Fibroblast of skin of abdomen (primary cell): ENCODE measurements at regions not wholly inside any gene's neighbourhood (a gene's known extent, or its start where the extent isn't known, plus 50 kb on each side); places are given as distances from the start of the nearest gene placed in this dataset.
"Not testable (repeated sequence)": the region's sequence is repeated elsewhere in the genome, so short reads cannot be mapped to it uniquely, and the experiment has no call there.

ENCODE experiments used
- DNase-seq: peaks from one replicate; pipeline ENCODE4 v3.0.0-alpha.2; 2013

DNA sequence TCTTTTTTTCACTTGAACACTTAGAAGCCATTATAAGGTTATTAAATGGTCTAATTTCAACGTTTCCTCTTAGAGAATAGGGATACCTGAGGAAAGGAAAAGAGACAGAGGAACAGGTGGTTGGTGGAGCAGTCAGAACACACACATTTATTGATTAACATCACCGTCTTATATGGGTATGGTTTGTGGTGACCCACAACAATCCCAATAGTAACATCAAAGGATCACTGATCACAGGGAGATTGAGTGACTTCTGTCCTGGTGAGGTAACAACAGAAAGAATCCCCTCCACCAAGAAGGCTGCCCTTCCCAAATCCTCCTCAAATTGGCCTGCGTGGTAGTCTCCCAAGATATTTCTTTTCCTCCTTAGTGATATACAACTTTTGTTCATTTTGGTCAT lies 474.0 kb downstream of the PLPP3 start:
- no peak for DNase-seq

DNA sequence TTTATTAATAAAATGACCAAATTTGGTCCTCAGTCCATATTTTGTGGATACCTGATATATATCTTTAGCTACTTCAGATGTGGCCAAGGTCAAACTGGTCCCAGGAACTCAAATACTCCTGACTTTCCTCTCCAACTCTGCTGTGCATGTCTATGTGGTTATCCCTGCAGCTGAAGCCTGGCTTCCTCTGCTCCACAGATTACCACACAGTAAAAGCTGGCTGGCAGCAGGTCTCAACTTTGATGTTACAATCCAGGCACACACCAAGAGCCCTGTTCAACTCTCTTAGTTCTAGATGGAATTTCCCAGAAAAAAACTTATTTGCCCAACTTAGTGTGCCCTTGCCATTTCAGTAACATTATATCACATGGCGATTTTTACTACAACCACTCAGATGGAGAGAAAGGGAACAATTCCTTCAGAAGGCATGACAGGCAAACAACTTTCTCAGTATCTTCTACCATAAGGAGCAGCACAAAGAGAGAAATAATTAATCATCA lies 479.5 kb downstream of the PLPP3 start:
- DNase-seq, result peak; percentile 48

DNA sequence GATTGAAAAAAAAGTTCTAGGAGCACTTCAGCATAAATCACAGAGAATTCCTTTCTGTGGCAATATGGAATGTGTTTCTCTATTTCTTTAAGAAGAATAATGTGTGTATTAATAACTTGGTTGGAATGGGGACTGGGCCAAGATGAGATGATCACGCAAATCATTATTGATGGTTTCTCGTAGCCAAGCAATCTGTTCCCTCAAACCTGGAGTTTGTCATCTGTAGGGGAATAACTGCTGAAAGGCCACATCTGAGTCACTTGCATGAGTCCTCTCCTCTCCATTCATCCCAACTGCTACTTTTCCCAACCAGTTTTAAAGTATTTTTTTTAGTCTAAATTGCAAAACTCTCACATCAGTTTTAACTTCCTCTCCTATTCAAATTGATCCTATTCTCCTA lies 480.4 kb downstream of the PLPP3 start:
- peak; percentile 99 for DNase-seq

DNA sequence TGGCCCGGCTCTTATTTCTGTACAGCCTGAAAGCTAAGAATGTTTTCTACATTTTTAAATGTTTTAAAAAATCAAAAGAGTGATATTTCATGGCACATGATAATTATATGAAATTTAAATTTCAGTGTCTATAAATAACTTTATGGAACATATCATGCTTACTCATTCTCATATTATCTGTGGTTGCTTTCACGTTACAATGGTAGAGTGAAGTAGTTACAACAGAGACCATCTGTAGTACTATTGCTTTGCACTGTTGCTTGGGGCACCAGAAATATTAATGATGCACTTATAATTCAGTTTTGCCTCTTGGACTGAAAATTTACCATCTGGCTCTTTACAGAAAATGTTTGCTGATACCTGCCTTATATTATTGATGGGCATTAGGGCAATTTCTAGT lies 481.6 kb downstream of the PLPP3 start:
- peak; percentile 56 for DNase-seq

DNA sequence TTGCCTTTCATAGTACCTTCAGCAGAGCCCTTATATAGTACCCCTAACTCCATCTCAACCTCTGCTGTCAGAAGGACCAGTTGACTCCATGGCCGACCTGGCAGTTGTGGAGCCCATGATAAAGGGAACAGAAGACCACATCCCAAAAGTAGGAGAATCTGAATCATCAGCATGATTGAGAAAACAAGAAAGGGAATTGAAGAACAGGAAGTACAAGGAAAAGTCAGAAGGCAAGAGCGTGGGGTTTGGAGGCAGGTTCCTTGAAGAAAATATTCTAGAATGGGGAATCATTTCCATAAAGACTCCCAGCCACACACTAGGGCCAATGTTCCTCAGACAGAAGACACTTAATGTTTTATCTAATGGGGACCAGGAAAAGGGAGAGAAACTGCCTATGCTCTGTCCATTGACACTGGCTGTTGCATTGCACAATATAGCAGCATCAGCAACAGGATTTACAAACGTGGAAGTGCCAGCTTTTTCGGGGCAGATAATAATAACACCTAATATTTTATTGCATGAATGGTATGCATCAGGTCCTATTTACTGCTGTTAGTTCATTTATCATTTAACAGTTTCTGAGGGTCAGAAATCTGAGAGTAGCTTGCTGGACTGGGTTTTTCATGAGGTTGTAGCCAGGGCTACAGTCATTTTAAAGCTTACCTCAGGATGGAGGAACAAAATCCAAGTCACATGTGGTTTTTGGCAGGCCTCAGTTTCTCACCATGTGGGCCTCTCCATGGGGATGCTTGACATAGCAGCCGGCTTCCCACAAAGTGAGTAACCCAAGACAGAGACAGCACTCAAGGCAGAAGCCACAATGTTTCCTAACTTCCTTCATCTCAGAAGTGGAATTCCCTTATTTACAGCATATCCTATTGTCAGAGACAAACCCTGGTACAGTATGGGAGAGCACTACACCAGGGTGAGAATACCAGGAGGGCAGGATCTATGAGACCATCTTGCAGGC lies 483.4 kb downstream of the PLPP3 start:
- DNase-seq, result peak; percentile 99

DNA sequence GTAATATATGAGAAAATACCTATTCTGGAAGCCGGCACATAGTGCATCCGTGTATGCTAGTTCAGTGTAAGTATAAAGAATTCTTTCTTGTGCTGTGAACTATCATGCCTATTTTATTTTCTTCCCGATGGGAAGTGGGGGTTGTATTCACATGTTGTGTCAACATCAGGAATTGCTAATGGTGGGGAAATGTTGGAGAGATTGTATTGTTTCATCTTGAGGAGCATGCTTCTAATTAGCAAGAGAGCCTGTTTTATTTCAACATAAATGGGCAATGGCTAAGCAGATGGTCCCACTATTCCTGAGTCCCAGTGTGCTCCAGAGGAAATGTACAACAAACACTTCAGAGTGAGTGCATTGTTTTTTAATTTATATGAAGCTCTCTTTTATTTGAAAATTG lies 485.2 kb downstream of the PLPP3 start:
- peak; percentile 89 for DNase-seq

DNA sequence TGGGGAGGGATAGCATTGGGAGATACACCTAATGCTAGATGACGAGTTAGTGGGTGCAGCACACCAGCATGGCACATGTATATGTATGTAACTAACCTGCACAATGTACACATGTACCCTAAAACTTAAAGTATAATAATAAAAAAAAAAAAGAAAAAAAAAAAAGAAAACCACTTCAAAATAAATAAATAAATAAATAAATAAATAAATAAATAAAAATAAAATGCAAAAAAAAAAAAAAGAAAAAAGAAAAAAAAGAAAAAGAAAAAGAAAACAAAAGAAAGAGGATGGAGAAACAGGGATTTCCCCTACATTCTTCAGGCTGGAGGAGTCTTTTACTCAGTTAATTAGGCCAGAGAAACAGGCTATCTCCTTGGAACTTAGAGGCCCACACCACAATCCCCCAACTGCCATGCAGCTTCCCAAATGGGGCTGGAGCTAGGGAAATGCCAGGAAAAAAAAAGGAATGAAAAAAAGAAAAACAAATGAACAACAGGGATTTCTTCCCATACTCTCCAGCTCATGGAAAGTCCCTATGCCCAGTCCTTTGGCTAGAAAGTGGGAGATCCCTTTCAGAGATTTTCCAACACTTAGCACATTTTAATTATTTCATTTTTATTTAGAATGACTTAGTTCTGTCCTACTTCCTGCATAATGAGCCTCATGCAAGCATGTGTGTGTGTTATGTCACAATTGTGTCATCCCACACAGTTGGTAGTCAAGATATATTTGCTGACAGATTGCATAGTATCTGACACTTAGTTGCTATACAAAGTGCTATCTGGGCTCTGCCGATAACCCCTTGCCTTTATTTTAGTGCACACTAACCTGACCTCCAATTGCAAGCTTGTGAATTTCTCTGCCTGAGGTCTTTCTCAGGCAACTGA lies 486.4 kb downstream of the PLPP3 start:
- peak; percentile 46 for DNase-seq

DNA sequence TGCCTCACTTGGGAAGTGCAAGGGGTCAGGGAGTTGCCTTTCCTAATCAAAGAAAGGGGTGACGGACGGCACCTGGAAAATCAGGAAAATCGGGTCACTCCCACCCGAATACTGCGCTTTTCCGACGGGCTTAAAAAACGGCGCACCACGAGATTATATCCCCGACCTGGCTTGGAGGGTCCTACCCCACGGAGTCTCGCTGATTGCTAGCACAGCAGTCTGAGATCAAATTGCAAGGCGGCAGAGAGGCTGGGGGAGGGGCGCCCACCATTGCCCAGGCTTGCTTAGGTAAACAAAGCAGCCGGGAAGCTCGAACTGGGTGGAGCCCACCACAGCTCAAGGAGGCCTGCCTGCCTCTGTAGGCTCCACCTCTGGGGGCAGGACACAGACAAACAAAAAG lies 489.5 kb downstream of the PLPP3 start:
- DNase-seq, result not testable (repeated sequence)

DNA sequence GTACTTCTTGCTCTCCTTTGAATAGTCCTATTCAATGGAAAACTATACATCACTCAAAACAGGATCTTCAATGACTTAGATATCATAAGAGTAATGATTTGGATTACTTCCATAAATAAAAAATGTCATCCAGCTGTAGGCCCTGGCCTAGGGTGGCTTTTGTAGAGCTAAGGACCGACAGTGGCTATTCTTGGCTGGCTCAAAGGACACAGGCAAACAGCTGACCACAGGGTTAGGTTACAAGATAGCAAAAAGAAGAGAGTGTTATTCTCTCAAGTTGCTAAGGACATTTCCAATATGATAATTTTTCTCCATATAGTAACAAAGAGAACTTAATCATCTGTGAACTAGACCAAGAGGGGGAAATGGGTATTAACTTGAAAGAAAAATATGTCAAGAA lies 495.1 kb downstream of the PLPP3 start:
- DNase-seq, result no peak

DNA sequence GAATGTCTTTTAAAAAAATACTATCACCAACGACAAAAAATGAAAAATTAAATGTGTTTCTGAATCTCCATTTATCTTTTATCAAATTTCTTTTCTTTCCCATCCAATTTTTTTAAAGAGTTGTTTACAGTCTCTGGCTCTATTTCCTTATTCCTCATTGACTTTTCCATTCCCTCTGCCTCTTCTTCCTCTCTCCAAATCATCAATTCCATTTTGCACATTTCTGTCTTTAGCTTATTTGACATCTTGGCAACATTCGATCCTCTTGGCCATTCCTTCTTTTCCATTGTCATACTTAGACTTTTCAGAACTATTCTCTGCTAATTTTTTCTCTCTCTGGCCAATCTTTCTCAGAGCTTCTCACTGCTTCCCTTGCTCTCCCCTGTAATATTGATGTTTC lies 497.6 kb downstream of the PLPP3 start:
- DNase-seq, result no peak

DNA sequence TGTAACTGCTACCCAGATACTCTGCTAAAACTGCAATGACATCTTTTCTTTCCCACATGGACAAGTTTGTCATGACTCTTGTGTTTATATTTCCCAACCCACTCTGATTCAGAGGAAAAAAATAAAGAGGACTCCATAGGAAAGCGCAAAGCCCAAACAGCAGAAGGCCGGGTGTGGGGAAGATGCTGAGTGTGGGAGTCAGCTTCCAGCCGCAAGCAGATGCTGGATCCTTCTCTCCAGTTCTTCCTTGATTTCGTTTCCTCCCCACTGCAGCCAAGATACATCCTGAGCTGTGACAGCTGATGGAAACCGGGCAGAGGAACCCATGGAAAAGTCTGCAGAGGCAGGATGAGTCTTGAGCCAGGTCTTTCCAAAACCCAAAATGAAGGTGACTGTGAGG lies 498.2 kb downstream of the PLPP3 start:
- peak; percentile 88 for DNase-seq

DNA sequence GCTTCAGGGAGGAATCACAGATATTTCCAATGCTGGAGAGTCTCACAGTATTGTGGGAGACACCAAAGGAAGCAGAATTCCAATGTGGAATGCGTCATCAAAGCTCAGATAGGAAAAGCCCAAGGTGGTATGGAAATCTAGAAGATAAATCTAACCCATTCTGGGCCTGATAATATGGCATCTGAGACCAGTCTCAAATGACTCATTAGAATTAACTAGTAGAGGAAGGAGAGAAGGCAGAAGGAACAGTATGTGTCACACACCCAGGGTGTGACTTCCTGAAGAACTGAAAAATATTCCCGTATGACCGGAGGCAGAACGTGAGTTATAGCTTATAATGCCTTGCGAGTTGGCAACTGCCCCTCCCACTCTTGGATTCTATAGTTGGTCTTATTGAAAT lies 499.2 kb downstream of the PLPP3 start:
- DNase-seq, result peak; percentile 40

DNA sequence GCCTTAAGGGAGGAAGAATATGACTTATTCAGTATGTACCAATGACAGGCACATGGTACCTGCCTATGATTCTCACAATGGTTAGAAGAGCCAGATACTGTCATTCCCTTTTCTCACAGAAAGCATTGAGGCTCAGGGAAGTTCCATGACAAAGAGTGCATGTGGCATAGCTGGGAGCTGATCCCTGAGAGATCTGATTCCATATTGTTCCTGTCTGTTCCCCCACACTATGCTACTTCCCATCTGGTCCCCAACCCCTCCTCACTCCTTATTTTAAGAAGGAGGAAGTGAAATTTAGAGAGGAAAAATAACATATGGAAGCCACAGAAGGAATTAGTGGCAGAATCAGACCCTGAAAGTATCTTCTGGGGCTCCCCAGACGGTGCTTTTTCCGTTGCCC lies 500.0 kb downstream of the PLPP3 start:
- DNase-seq, result no peak

DNA sequence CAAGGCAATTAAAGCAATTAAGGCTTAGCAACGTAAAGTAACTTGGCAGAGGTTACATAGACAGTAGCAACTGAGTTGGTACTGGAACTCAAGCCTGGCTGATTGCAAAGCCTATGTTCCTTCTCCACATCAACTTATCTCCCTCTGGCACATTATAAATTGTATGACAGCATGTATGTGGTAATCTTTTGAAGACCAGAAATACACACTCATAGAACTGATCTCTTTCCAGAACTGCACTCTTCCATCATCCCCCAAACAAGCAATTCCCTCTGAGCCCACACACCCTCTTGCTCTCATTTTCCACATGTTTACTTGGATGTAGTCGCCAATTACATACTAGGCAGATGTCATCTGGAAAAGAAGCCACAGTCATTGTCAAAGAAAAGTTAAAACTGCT lies 502.2 kb downstream of the PLPP3 start:
- DNase-seq, result no peak

DNA sequence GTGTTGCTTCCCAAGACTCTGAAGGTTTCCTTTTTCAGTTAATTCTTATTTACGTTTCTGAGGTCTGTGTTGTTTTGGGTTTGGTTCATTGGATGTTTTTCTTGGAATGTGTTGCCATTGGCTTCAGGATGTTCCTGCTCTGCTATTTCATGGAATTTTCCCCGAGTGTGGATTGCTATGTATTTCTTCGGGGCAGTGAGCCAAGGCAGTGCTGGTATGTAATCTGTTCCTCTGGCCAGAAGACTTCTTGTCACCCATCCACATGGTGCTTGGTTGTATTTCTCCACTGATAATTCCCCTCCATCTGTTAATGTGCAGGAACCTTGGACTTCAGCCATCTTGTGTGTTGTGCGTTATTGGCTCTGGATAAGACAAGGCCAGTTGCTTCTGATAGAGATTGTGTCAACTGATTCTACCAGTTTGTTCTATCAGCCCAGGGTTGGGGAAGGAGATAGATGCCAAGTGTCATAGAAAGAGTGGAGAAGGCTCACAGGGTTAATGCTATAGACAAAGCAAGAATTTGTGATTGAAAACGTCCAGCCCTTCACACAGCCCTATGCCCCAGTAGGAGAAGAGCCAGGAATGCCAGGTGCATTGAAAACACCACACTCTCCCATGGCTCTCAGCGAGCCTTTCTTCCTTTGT lies 505.2 kb downstream of the PLPP3 start:
- peak; percentile 93 for DNase-seq

DNA sequence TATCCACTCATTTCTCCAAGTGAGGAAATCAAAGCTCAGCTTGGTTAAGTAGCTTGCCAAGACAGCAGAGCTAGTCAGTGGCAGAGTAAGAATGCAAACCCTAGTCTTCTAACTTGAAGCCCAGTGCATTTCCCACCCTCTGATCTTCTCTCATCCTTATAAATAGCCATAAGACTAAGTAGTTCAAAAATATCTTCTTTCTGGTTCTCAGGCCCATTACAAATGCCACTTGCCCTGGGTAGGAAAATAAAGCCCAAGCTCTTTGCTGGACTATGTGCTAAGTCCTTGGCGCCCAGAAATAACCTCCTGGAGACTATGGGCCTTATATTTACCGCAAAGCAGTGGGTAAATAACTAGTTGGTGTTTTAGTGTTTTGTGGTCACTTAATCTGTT lies 505.8 kb downstream of the PLPP3 start:
- no peak for DNase-seq

DNA sequence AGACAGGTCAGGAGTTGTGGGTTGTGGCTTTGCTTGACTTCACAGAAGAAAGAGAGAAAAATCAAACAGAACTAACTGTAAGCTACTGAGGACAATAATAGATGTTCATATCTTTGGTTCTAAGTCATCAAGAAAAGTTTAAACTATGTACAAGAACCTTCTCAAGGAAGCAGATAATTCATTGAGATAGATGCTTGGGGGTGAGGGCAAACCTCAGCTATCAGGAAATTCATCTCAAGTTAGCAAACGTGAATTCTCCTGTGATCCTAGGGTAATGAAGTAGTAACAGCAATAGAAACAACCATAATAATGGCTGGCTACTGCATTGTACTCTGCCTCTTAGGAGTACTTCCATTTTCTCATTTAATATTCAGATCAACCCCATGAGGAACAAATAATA lies 506.2 kb downstream of the PLPP3 start:
- no peak for DNase-seq

DNA sequence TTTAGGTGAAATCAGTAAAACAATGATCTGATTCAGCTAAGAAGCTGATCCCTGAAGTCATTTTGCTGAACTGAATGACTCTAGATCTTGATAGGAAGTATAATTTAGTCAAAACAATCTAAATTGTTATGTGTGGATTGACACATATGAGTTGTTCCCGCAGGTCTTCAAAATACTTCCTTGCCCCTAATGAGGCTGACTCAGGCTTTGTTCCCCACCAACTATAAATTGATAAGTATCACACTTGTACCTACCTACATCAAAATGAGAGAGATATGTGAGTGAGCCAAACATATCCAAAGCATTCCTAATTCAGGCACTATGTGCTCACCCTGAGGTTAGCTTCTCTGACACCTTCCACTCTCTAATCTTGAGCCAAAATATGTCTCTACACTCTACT lies 507.1 kb downstream of the PLPP3 start:
- no peak for DNase-seq

DNA sequence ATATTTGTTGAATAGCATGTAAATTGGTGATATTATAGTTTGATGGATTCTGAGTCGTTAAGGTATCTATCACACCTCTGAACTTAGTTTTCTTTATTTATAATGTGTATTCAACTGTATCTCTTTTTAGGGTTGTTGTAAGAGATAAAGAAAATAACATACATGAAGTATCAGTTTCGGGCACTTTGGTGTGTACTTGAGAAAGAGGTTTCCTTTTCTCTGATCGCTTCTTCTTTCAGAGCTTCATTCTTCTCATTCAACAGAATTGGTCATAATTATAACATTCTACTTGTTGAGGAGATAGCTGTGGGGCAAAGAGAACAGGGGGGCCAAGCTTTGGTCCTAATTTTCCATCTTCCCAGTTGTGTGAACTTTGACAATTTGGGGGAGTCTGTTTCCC lies 508.0 kb downstream of the PLPP3 start:
- no peak for DNase-seq

DNA sequence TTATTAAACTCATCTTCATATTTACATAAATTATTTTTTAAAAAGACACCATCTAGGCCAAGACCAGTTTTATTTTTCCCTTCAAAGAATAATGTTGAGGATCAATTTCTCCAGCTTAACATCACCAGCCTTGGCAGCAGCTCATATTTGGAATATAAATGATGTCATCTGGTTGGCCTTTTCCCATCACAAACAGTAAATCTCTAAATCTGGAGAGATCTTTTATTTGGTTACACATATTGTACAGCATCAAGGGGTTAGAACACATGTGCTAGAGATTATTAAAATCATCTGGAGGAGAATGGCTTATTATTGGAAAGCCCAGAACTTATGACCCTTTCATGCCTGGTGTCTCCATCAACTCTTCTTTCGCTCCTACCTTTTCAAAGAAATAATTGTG lies 508.8 kb downstream of the PLPP3 start:
- DNase-seq, result peak; percentile 88

DNA sequence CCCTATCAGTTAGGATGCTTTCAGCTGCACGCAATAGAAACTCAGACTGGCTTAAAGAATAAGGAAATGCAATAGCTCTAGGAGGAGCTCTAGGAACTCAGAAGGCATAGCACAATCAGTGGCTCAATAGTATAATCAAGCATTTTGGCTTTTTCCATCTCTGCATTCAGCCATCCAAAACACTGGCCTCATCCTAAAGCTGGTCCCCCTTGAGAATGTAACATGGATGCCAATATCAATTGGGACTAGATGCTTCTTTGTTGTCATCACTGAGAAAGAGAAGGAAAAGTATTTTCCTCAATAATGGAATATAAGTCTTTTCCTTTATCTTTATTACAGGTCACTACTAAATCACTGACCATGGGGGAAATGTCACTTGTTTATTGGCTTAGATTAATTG lies 509.5 kb downstream of the PLPP3 start:
- DNase-seq, result no peak

DNA sequence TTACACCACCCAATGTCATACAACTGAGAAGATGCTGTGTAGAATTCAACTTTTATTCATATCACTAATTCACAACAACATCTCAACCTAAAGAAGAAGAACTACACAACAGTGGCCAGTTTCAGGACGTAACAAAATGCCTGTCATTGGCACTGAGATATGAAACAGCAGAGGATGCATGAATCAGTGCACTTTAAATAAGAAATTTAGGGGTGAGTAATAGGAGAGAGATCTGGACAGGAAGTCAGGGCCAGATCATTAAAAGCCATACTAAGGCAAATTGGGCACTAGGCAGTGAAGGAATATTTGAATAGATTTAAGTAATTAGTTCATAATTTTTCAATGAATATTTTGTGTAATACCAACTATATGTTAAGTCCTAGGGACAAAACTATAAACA lies 510.5 kb downstream of the PLPP3 start:
- DNase-seq, result peak; percentile 49

DNA sequence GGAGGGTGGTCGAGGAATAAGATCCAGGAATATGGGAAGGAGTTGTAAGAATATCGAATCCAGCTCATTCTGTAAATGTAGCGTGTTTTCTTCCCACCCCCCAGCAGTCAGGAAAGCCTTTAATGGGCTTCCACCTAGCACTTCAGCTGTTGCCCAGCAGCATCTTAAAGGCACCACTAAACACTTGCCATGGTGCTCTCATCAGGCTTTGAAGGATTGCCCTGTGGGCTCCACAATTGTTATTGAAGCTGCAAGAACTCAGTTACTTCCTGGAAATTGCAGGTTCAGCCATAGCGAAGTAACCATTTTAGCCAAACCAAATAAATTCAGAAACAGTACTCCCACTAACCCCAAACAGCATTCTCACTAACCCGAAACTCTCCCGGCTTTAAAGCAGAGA lies 511.2 kb downstream of the PLPP3 start:
- DNase-seq, result no peak
